ENCODE measurements at regions not wholly inside any gene's neighbourhood (a gene's known extent, or its start where the extent isn't known, plus 50 kb on each side); places are given as distances from the start of the nearest gene placed in this dataset.

- TF ChIP-seq POLR2AphosphoS5 (IDR thresholded peaks at IDR 0.05) (no peak), POLR2A (IDR thresholded peaks at IDR 0.05) (no peak), CTCF (IDR thresholded peaks at IDR 0.05) (no peak), EP300 (IDR thresholded peaks at IDR 0.05) (no peak)
- 80% methylated on average over 3 of the region's 3 CpGs; no CpG with 5 or more reads in 1 of the 2 donors for WGBS, 2 donors (ENCODE audit: low coverage in 1 of 2)
- H3K9me3 ChIP-seq, result peaks cover 0 to 3% (median 0%) of the 10 kb centered on the region in 3 donors
- H3K4me1 ChIP-seq, result no peaks in the 10 kb centered on the region
- no peak overlapping the region for H3K4me3 ChIP-seq
- H3K36me3 ChIP-seq, result no peaks in the 10 kb centered on the region
- no peaks in the 10 kb centered on the region for H3K27me3 ChIP-seq
- no peak for ATAC-seq
- no peak overlapping the region for H3K27ac ChIP-seq
Observed at GRCh38 chr10:26384600-26384999, 53.5 kb upstream of the APBB1IP start.

- Histone ChIP-seq H3K27ac (no peak overlapping the region), H3K4me3 (no peak overlapping the region), H3K36me3 (no peaks in the 10 kb centered on the region), H3K27me3 (peaks cover 8% of the 10 kb centered on the region), H3K4me1 (no peaks in the 10 kb centered on the region), H3K9me3 (peaks cover 0 to 8% (median 0%) of the 10 kb centered on the region in 3 donors)
- no peak for ATAC-seq
- TF ChIP-seq POLR2AphosphoS5 (IDR thresholded peaks at IDR 0.05) (no peak), CTCF (IDR thresholded peaks at IDR 0.05) (no peak), EP300 (IDR thresholded peaks at IDR 0.05) (no peak), POLR2A (IDR thresholded peaks at IDR 0.05) (no peak)
- 53 to 79% methylated on average over 4 of the region's 4 CpGs for WGBS, 2 donors (ENCODE audit: low coverage in 1 of 2)
Observed at GRCh38 chr10:26385443-26385842, 52.7 kb upstream of the APBB1IP start.

- no peak for ATAC-seq
- no peaks in the 10 kb centered on the region for H3K36me3 ChIP-seq
- no peak overlapping the region for H3K4me3 ChIP-seq
- no peak overlapping the region for H3K27ac ChIP-seq
- TF ChIP-seq CTCF (IDR thresholded peaks at IDR 0.05) (no peak), EP300 (IDR thresholded peaks at IDR 0.05) (no peak), POLR2AphosphoS5 (IDR thresholded peaks at IDR 0.05) (no peak), POLR2A (IDR thresholded peaks at IDR 0.05) (no peak)
- 77 to 97% methylated on average over 4 of the region's 4 CpGs for WGBS, 2 donors (ENCODE audit: low coverage in 1 of 2)
- H3K9me3 ChIP-seq, result peaks cover 0 to 12% (median 0%) of the 10 kb centered on the region in 3 donors
- H3K27me3 ChIP-seq, result peaks cover 18% of the 10 kb centered on the region
- H3K4me1 ChIP-seq, result no peaks in the 10 kb centered on the region
Observed at GRCh38 chr10:26386781-26387180, 51.4 kb upstream of the APBB1IP start.

All from gastroesophageal sphincter (tissue), 4 donors.